ENCODE measurements at regions not wholly inside any gene's neighbourhood (a gene's known extent, or its start where the extent isn't known, plus 50 kb on each side); places are given as distances from the start of the nearest gene placed in this dataset.

GRCh38 chr5:24831989-24832388, 187.2 kb upstream of the CDH10 start:
- no peaks in the 10 kb centered on the region for H3K9me3 ChIP-seq (ENCODE audit: control insufficient read depth, insufficient read depth, low read depth, low read length)
- H3K27me3 ChIP-seq (ENCODE audit: control insufficient read depth, insufficient read depth, low read length): no peaks in the 10 kb centered on the region
- no peaks in the 10 kb centered on the region for H3K4me1 ChIP-seq (ENCODE audit: control insufficient read depth, extremely low read depth, insufficient read depth, low read length)
- H2AFZ ChIP-seq (ENCODE audit: low read length): no peak overlapping the region
- DNase-seq (ENCODE audit: low read depth in 2 of 2): no peak
- no peaks in the 10 kb centered on the region for H3K79me2 ChIP-seq (ENCODE audit: control insufficient read depth, insufficient read depth, low read length)
- no peak overlapping the region for H3K27ac ChIP-seq (ENCODE audit: insufficient read depth, low read length)
- H3K36me3 ChIP-seq (ENCODE audit: control insufficient read depth, insufficient read depth, low read length): no peaks in the 10 kb centered on the region
- no peak overlapping the region for H3K9ac ChIP-seq (ENCODE audit: insufficient read depth, low read length)
- H4K20me1 ChIP-seq (ENCODE audit: control insufficient read depth, extremely low read depth, insufficient read depth, low read length): no peaks in the 10 kb centered on the region
- no peak for TF ChIP-seq EZH2 (IDR thresholded peaks at IDR 0.05; ENCODE audit: low read length, missing control alignments)
- TF ChIP-seq CTCF (conservative IDR thresholded peaks at IDR 0.05 in 1 of 2, IDR thresholded peaks at IDR 0.05 in 1 of 2; ENCODE audit: low read depth in 1 of 2, low read length in 2 of 2): no peak
- H3K4me2 ChIP-seq (ENCODE audit: extremely low read depth, insufficient read depth, low read length): no peak overlapping the region
- H3K4me3 ChIP-seq (replicated peaks in 1 of 4; ENCODE audit: control extremely low read depth in 1 of 4, insufficient read depth in 1 of 4, low read depth in 3 of 4, low read length in 4 of 4): no peak overlapping the region

GRCh38 chr5:24823625-24824024, 178.8 kb upstream of the CDH10 start:
- Histone ChIP-seq H3K4me3 (replicated peaks in 1 of 4; ENCODE audit: control extremely low read depth in 1 of 4, insufficient read depth in 1 of 4, low read depth in 3 of 4, low read length in 4 of 4) (no peak overlapping the region), H4K20me1 (ENCODE audit: control insufficient read depth, extremely low read depth, insufficient read depth, low read length) (no peaks in the 10 kb centered on the region), H2AFZ (ENCODE audit: low read length) (no peak overlapping the region), H3K79me2 (ENCODE audit: control insufficient read depth, insufficient read depth, low read length) (no peaks in the 10 kb centered on the region), H3K4me1 (ENCODE audit: control insufficient read depth, extremely low read depth, insufficient read depth, low read length) (no peaks in the 10 kb centered on the region), H3K4me2 (ENCODE audit: extremely low read depth, insufficient read depth, low read length) (no peak overlapping the region), H3K27me3 (ENCODE audit: control insufficient read depth, insufficient read depth, low read length) (no peaks in the 10 kb centered on the region), H3K9me3 (ENCODE audit: control insufficient read depth, insufficient read depth, low read depth, low read length) (no peaks in the 10 kb centered on the region), H3K36me3 (ENCODE audit: control insufficient read depth, insufficient read depth, low read length) (no peaks in the 10 kb centered on the region), H3K27ac (ENCODE audit: insufficient read depth, low read length) (no peak overlapping the region), H3K9ac (ENCODE audit: insufficient read depth, low read length) (no peak overlapping the region)
- TF ChIP-seq CTCF (conservative IDR thresholded peaks at IDR 0.05 in 1 of 2, IDR thresholded peaks at IDR 0.05 in 1 of 2; ENCODE audit: low read depth in 1 of 2, low read length in 2 of 2) (no peak), EZH2 (IDR thresholded peaks at IDR 0.05; ENCODE audit: low read length, missing control alignments) (no peak)
- no peak for DNase-seq (ENCODE audit: low read depth in 2 of 2)

GRCh38 chr5:24819841-24820240, 175.1 kb upstream of the CDH10 start:
- H3K9me3 ChIP-seq (ENCODE audit: control insufficient read depth, insufficient read depth, low read depth, low read length): no peaks in the 10 kb centered on the region
- H3K36me3 ChIP-seq (ENCODE audit: control insufficient read depth, insufficient read depth, low read length): no peaks in the 10 kb centered on the region
- no peak overlapping the region for H2AFZ ChIP-seq (ENCODE audit: low read length)
- H3K27ac ChIP-seq (ENCODE audit: insufficient read depth, low read length): no peak overlapping the region
- no peak overlapping the region for H3K9ac ChIP-seq (ENCODE audit: insufficient read depth, low read length)
- H3K27me3 ChIP-seq (ENCODE audit: control insufficient read depth, insufficient read depth, low read length): no peaks in the 10 kb centered on the region
- peak in 1 of 2 donors; percentile 5 for DNase-seq (ENCODE audit: low read depth in 2 of 2)
- TF ChIP-seq CTCF (conservative IDR thresholded peaks at IDR 0.05 in 1 of 2, IDR thresholded peaks at IDR 0.05 in 1 of 2; ENCODE audit: low read depth in 1 of 2, low read length in 2 of 2) (no peak), EZH2 (IDR thresholded peaks at IDR 0.05; ENCODE audit: low read length, missing control alignments) (no peak)
- no peaks in the 10 kb centered on the region for H3K79me2 ChIP-seq (ENCODE audit: control insufficient read depth, insufficient read depth, low read length)
- H4K20me1 ChIP-seq (ENCODE audit: control insufficient read depth, extremely low read depth, insufficient read depth, low read length): no peaks in the 10 kb centered on the region
- no peaks in the 10 kb centered on the region for H3K4me1 ChIP-seq (ENCODE audit: control insufficient read depth, extremely low read depth, insufficient read depth, low read length)
- no peak overlapping the region for H3K4me3 ChIP-seq (replicated peaks in 1 of 4; ENCODE audit: control extremely low read depth in 1 of 4, insufficient read depth in 1 of 4, low read depth in 3 of 4, low read length in 4 of 4)
- H3K4me2 ChIP-seq (ENCODE audit: extremely low read depth, insufficient read depth, low read length): no peak overlapping the region

Data from fibroblast of lung (primary cell).